ENCODE measurements at regions not wholly inside any gene's neighbourhood (a gene's known extent, or its start where the extent isn't known, plus 50 kb on each side); places are given as distances from the start of the nearest gene placed in this dataset.
A peak's percentile ranks its signal among the peaks of the same experiment; 100 is the strongest.
"Not testable (repeated sequence)": the region's sequence is repeated elsewhere in the genome, so short reads cannot be mapped to it uniquely, and the experiment has no call there.

- DNase-seq (ENCODE audit: low spot score): no peak
Observed at GRCh38 chr3:150357923-150358607, 50.0 kb upstream of the TSC22D2 start.

- DNase-seq (ENCODE audit: low spot score): no peak
Observed at GRCh38 chr3:150357140-150357539, 51.0 kb upstream of the TSC22D2 start.

- no peak for DNase-seq (ENCODE audit: low spot score)
Observed at GRCh38 chr3:150355574-150355973, 52.5 kb upstream of the TSC22D2 start.

- DNase-seq (ENCODE audit: low spot score): no peak
Observed at GRCh38 chr3:150352931-150353330, 55.2 kb upstream of the TSC22D2 start.

- no peak for DNase-seq (ENCODE audit: low spot score)
Observed at GRCh38 chr3:150351398-150351797, 56.7 kb upstream of the TSC22D2 start.

GRCh38 chr3:150349314-150350097 is 58.6 kb upstream of the TSC22D2 start:
- DNase-seq (ENCODE audit: low spot score): peak; percentile 65

GRCh38 chr3:150348500-150348899 is 59.6 kb upstream of the TSC22D2 start:
- peak; percentile 84 for DNase-seq (ENCODE audit: low spot score)

GRCh38 chr3:150346981-150347863 is 60.9 kb upstream of the TSC22D2 start:
- peak; percentile 45 for DNase-seq (ENCODE audit: low spot score)

GRCh38 chr3:150346266-150346665 is 61.8 kb upstream of the TSC22D2 start:
- DNase-seq (ENCODE audit: low spot score): no peak

- no peak for DNase-seq (ENCODE audit: low spot score)
Observed at GRCh38 chr3:150345021-150345538, 63.0 kb upstream of the TSC22D2 start.

- no peak for DNase-seq (ENCODE audit: low spot score)
Observed at GRCh38 chr3:150344079-150344759, 63.9 kb upstream of the TSC22D2 start.

GRCh38 chr3:150342896-150343467 is 65.1 kb upstream of the TSC22D2 start:
- DNase-seq (ENCODE audit: low spot score): no peak

GRCh38 chr3:150341891-150342290 is 66.2 kb upstream of the TSC22D2 start:
- no peak for DNase-seq (ENCODE audit: low spot score)

GRCh38 chr3:150336363-150336762 is 71.7 kb upstream of the TSC22D2 start:
- not testable (repeated sequence) for DNase-seq (ENCODE audit: low spot score)

GRCh38 chr3:150335631-150336030 is 72.5 kb upstream of the TSC22D2 start:
- no peak for DNase-seq (ENCODE audit: low spot score)

GRCh38 chr3:150334974-150335373 is 73.1 kb upstream of the TSC22D2 start:
- DNase-seq (ENCODE audit: low spot score): no peak

- no peak for DNase-seq (ENCODE audit: low spot score)
Observed at GRCh38 chr3:150333477-150333876, 74.6 kb upstream of the TSC22D2 start.

GRCh38 chr3:150331978-150332568 is 76.0 kb upstream of the TSC22D2 start:
- no peak for DNase-seq (ENCODE audit: low spot score)

- no peak for DNase-seq (ENCODE audit: low spot score)
Observed at GRCh38 chr3:150330872-150331271, 77.2 kb upstream of the TSC22D2 start.

GRCh38 chr3:150330174-150330573 is 77.9 kb upstream of the TSC22D2 start:
- DNase-seq (ENCODE audit: low spot score): no peak

- no peak for DNase-seq (ENCODE audit: low spot score)
Observed at GRCh38 chr3:150329408-150329807, 78.7 kb upstream of the TSC22D2 start.

Data from AG20443 (cell line).